GM12864 (cell line): ENCODE measurements at regions not wholly inside any gene's neighbourhood (a gene's known extent, or its start where the extent isn't known, plus 50 kb on each side); places are given as distances from the start of the nearest gene placed in this dataset.
A peak's percentile ranks its signal among the peaks of the same experiment; 100 is the strongest.

ENCODE experiments used
- DNase-seq: peaks from one replicate; pipeline ENCODE4 v3.0.0-alpha.2; 2011; ENCODE audit warnings: low read depth
- H3K4me3 ChIP-seq: 2 replicates; pipeline ENCODE4 v1.5.1; 2011; ENCODE audit warnings: mild to moderate bottlenecking, low read depth, low read length, control low read depth
- TF ChIP-seq, protein P1 (sequence below): IDR thresholded peaks from 2 replicates; pipeline ENCODE4 v1.5.1; 2011; ENCODE audit warnings: low read depth, mild to moderate bottlenecking, moderate library complexity, low read length, control low read depth, inconsistent platforms; ENCODE audit errors: missing control alignments

DNA sequence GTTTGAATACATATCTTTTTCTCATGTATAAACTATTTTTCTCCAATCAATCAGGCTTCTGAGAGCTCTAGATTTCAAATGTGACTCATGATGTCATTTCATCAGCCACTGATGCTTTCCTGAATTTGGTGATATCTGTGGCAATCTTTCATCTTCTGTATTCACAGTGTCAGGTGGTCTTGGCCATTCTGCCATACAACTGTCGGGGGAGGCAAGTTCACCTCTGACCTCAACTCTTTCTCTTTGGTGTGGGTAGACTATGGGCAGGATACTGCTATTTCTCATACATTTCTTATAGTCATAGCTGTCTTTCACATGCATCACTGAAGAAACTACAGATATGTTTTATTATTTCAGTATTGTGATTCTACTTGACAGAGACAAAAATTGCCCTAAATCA, 414.1 kb upstream of the MEF2C start:
- no peak overlapping the region for H3K4me3 ChIP-seq
- DNase-seq: no peak
- TF ChIP-seq, protein P1, sequence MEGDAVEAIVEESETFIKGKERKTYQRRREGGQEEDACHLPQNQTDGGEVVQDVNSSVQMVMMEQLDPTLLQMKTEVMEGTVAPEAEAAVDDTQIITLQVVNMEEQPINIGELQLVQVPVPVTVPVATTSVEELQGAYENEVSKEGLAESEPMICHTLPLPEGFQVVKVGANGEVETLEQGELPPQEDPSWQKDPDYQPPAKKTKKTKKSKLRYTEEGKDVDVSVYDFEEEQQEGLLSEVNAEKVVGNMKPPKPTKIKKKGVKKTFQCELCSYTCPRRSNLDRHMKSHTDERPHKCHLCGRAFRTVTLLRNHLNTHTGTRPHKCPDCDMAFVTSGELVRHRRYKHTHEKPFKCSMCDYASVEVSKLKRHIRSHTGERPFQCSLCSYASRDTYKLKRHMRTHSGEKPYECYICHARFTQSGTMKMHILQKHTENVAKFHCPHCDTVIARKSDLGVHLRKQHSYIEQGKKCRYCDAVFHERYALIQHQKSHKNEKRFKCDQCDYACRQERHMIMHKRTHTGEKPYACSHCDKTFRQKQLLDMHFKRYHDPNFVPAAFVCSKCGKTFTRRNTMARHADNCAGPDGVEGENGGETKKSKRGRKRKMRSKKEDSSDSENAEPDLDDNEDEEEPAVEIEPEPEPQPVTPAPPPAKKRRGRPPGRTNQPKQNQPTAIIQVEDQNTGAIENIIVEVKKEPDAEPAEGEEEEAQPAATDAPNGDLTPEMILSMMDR: no peak

DNA sequence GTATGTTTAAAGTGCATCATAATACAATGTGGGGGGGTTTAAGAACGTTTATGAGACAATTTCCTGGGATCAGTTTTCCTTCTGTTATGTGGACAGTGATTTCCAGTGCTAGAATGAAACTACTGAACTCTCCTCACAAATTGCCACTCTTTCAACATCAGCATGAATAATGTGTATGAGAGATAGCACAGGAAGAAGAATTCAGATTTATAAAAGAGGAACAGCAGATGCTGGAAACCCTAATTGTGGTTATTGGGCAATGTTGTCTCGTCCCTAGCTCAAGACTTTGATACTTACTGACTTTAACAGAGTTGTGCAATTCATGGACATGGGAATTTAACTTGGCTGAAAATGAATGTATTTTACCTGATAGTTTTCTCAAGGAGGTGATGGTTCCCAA, 410.8 kb upstream of the MEF2C start:
- TF ChIP-seq, protein P1: no peak
- no peak overlapping the region for H3K4me3 ChIP-seq
- no peak for DNase-seq

DNA sequence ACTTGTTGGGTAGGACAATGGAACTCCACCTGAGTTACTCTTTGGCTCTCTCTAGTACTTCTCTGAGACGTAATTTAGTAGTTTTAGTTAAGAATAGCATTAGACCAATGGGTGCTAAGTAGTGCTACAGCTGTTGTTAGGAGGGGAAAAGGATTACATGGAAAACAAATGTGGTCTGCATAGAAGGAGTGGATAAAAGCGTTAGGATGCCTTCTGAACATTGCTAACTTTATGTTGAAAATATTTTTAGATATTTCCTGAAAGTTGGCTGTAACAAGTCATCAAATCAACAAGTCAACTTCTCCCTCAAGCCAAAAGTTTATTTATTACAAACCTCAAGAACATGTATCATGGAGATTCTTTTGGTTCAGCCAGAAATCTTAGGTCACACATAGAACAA, 409.5 kb upstream of the MEF2C start:
- no peak overlapping the region for H3K4me3 ChIP-seq
- TF ChIP-seq, protein P1: no peak
- DNase-seq: no peak

DNA sequence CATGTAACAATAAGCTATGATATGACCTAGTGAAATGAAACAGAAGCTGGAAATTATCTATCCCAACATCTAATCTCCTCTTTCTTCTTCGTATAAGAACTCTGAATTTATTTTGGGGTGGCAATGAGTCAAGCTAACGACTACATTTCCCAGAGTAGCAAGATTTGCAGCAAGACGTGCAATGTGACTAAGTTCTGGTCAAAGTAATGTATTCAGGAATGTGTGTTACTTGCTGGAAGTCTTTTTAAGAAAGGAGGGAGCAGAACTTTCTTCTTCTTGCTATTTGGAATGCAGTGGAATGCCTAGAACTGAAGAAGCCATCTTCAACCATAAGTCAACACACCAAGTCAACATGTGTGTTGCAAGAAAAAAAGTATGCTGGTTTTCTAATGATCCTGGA, 406.6 kb upstream of the MEF2C start:
- no peak for DNase-seq
- H3K4me3 ChIP-seq: no peak overlapping the region
- TF ChIP-seq, protein P1: no peak

DNA sequence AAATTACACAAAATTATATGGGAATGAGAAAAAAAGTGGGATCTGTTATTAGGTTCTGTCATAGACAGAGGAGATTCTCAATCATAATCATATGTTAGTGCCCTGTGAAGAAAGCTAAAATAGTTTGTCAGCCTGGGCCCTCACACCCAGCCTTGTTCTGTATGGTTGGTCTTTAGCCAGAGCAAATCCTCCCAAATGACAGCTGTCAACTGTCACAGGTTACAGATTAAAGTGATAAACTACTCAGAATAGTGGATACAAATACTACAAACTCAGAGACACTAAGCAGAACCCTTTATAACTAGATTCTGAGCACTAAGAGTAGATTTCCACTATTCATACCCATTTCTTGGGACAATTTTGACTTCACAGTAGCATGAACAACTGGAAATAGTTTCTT, 405.0 kb upstream of the MEF2C start:
- no peak for DNase-seq
- TF ChIP-seq, protein P1: no peak
- no peak overlapping the region for H3K4me3 ChIP-seq

DNA sequence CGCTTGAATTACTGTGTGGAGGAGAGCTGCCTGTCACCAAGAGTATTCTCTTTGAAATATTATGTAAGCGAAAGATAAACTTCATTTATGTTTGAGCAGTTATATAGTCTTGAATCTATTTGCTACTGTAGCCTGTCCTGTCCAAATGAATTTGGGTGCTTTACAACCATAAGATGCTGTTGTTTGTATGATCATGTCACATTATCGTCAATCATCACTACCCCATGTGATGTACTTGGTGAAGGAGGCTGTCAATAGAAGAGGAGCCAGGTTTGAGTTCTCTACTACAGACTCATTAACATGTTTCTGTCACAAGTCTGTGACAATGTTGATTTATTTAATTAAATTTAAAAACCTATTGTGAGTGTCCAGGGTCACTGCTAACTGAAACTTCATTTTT, 403.3 kb upstream of the MEF2C start:
- DNase-seq: no peak
- no peak overlapping the region for H3K4me3 ChIP-seq
- TF ChIP-seq, protein P1: no peak

DNA sequence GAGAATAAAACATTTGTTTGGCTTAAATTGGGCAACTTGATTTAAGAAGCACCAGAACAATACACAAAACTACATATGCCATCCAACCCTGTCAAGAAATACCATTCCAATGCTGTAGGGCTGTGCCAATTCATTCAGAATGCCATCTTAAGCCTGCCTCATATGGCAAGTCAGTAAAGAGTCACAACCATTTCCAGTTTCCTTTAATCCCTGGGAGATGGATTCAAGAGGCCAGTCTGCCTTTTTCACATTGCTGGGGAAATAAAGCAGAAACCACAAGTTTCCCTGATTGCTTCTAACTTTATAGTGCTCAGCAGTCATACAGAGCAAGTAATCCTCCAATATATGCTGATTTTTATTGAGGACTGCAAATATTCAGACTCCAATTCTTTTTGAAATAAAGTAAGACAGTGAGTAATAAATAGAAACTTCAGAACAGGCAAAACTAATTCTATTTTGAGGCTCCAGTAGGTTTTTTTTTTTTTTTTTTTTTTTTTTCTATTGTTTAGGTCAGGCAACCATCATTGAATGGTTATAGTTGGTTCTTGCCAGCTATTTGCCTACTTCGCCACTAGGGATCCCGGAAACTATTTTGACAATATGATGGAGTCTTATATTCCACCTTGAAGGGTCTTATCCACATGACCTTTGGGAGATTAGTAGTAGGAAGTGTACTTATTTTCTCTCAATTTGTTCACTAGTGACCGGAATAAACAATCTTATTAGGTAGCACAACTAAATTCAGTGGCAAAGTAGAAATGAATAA, 400.9 kb upstream of the MEF2C start:
- H3K4me3 ChIP-seq: no peak overlapping the region
- DNase-seq: no peak
- TF ChIP-seq, protein P1: peak; percentile 11
